Spleen (tissue), 11 donors: ENCODE measurements at regions not wholly inside any gene's neighbourhood (a gene's known extent, or its start where the extent isn't known, plus 50 kb on each side); places are given as distances from the start of the nearest gene placed in this dataset.

ENCODE experiments used
- DNase-seq: peaks from one replicate; pipeline ENCODE4 v3.0.0-alpha.2; 2020
- H3K27ac ChIP-seq, 8 donors: fragments of 200-600 bp; sonication (generic) in 7 of 8; 1 replicate in 4 of 8; 2 replicates in 4 of 8; pipeline versions ENCODE4 v1.5.0 to v1.8.0; 2016 to 2021; ENCODE audit warnings: inconsistent platforms in 4 of 8, mild to moderate bottlenecking in 4 of 8, moderate library complexity in 1 of 8
- H3K27me3 ChIP-seq, 7 donors: fragments of 200-600 bp; sonication (generic) in 6 of 7; replicated peaks in 1 of 7; 1 replicate in 4 of 7; 2 replicates in 3 of 7; pipeline versions ENCODE4 v1.5.0 to v1.8.0; 2016 to 2021; ENCODE audit warnings: inconsistent platforms in 3 of 7, mild to moderate bottlenecking in 1 of 7
- H3K36me3 ChIP-seq, 6 donors: fragments of 200-600 bp; sonication (generic) in 5 of 6; 1 replicate in 4 of 6; 2 replicates in 2 of 6; pipeline versions ENCODE4 v1.5.0 to v1.8.0; 2016 to 2021; ENCODE audit warnings: inconsistent platforms in 2 of 6
- H3K4me1 ChIP-seq, 6 donors: fragments of 200-600 bp; sonication (generic) in 5 of 6; 1 replicate in 3 of 6; 2 replicates in 3 of 6; pipeline versions ENCODE4 v1.5.0 to v1.8.0; 2016 to 2021; ENCODE audit warnings: inconsistent platforms in 3 of 6
- H3K4me3 ChIP-seq, 8 donors: fragments of 200-600 bp; sonication (generic) in 7 of 8; 1 replicate in 4 of 8; 2 replicates in 4 of 8; pipeline versions ENCODE4 v1.5.0 to v1.8.0; 2016 to 2021; ENCODE audit warnings: inconsistent platforms in 4 of 8, mild to moderate bottlenecking in 4 of 8, moderate library complexity in 2 of 8
- H3K9me3 ChIP-seq, 8 donors: fragments of 200-600 bp; sonication (generic) in 7 of 8; 1 replicate in 4 of 8; 2 replicates in 4 of 8; pipeline versions ENCODE4 v1.5.0 to v1.8.0; 2016 to 2021; ENCODE audit warnings: inconsistent platforms in 4 of 8
- CTCF ChIP-seq, 11 experiments: fragments of 200-600 bp in 7 of 11; fragments of 450-650 bp in 4 of 11; sonication (generic) in 4 of 11; IDR thresholded peaks in 8 of 11; conservative IDR thresholded peaks in 3 of 11; 1 replicate in 7 of 11; 2 replicates in 4 of 11; pipeline versions ENCODE4 v1.4.0 to v1.8.0; 2016 to 2021; ENCODE audit warnings: antibody characterized with exemption in 11 of 11, inconsistent platforms in 4 of 11, mild to moderate bottlenecking in 1 of 11
- POLR2A ChIP-seq, 3 donors: fragments of 450-650 bp; IDR thresholded peaks; one replicate each; pipeline ENCODE4 v1.5.1; 2017; ENCODE audit warnings: antibody characterized with exemption in 3 of 3, mild to moderate bottlenecking in 1 of 3
- POLR2AphosphoS5 ChIP-seq, 3 donors: sonication (generic); formaldehyde crosslinking; IDR thresholded peaks; one replicate each; pipeline ENCODE4 v1.5.1; 2017; ENCODE audit warnings: antibody characterized with exemption in 3 of 3
- WGBS, 5 donors: extraction: QIAGEN DNeasy Blood & Tissue Kit in 3 of 5; methylation state at CpG; one replicate each; pipeline versions ENCODE4 v1.1.5 to v1.1.7; 2013 to 2018; 5-methylcytosine and 5-hydroxymethylcytosine counted together
- intact Hi-C: fragments of 100-400 bp; cut with DNase I; formaldehyde crosslinking; loops from one replicate; pipeline ENCODE4 v1.15.0; 2023; ENCODE audit warnings: low total_unique reads
- donor health status: healthy with polysubstance abuse.
- donor health status: DM: no; HTN: no; CAD: no; lungs with moderate emphysema.
- donor health status: DM: no; HTN: no; CAD: no.
- donor health status: Bipolar disorder and iron deficiency.
- donor health status: healthy.
- donor health status: DM: no; HTN: no; CAD: no.
- donor health status: DM: yes; HTN: yes; CAD: no.

- no peaks in the 10 kb centered on the region for H3K4me1 ChIP-seq
- peaks cover 0 to 14% (median 3%) of the 10 kb centered on the region in 8 donors for H3K9me3 ChIP-seq
- H3K27me3 ChIP-seq = peaks cover 0 to 24% (median 0%) of the 10 kb centered on the region in 7 donors
- no peak overlapping the region for H3K4me3 ChIP-seq
- intact Hi-C loops = no loop called here
- 85 to 96% (median 92%) methylated on average over 13 to 14 of the region's 14 CpGs for whole genome bisulfite sequencing, 5 donors
- H3K27ac ChIP-seq = no peak overlapping the region
- H3K36me3 ChIP-seq = no peaks in the 10 kb centered on the region
- DNase-seq = peak; percentile 49
- no peak for TF ChIP-seq POLR2AphosphoS5 (IDR thresholded peaks at IDR 0.05)
- no peak for TF ChIP-seq POLR2A (IDR thresholded peaks at IDR 0.05)
- no peak for TF ChIP-seq CTCF (IDR thresholded peaks at IDR 0.05 in 8 of 11, conservative IDR thresholded peaks at IDR 0.05 in 3 of 11)
Observed at GRCh38 chr14:101503431-101504095, 57.7 kb upstream of the DIO3 start.

GRCh38 chr14:101504096-101504948 lies 57.0 kb upstream of the DIO3 start:
- H3K9me3 ChIP-seq = peaks cover 0 to 14% (median 3%) of the 10 kb centered on the region in 8 donors

GRCh38 chr14:101505236-101505970 lies 55.9 kb upstream of the DIO3 start:
- no peak for TF ChIP-seq CTCF (IDR thresholded peaks at IDR 0.05 in 8 of 11, conservative IDR thresholded peaks at IDR 0.05 in 3 of 11)
- no peak for TF ChIP-seq POLR2A (IDR thresholded peaks at IDR 0.05)
- TF ChIP-seq POLR2AphosphoS5 (IDR thresholded peaks at IDR 0.05) = no peak
- intact Hi-C loops = no loop called here
- Histone ChIP-seq H3K36me3 (no peaks in the 10 kb centered on the region), H3K27ac (no peak overlapping the region), H3K4me1 (no peaks in the 10 kb centered on the region), H3K4me3 (no peak overlapping the region), H3K27me3 (peaks cover 0 to 14% (median 0%) of the 10 kb centered on the region in 7 donors), H3K9me3 (peaks cover 0 to 14% (median 3%) of the 10 kb centered on the region in 8 donors)
- peak; percentile 61 for DNase-seq
- 67 to 92% (median 89%) methylated on average over 11 to 20 of the region's 20 CpGs for WGBS, 5 donors

More at GRCh38 chr14:101504096-101504948, 57.0 kb upstream of the DIO3 start:
- TF ChIP-seq CTCF (IDR thresholded peaks at IDR 0.05 in 8 of 11, conservative IDR thresholded peaks at IDR 0.05 in 3 of 11) = no peak
- H3K27me3 ChIP-seq = peaks cover 0 to 19% (median 0%) of the 10 kb centered on the region in 7 donors
- H3K27ac ChIP-seq = no peak overlapping the region
- no peaks in the 10 kb centered on the region for H3K36me3 ChIP-seq
- whole genome bisulfite sequencing, 5 donors = 77 to 88% (median 83%) methylated on average over 25 to 32 of the region's 32 CpGs
- no peak overlapping the region for H3K4me3 ChIP-seq
- intact Hi-C loops = no loop called here
- H3K4me1 ChIP-seq = no peaks in the 10 kb centered on the region
- DNase-seq = peak; percentile 59
